Rectal smooth muscle tissue (tissue), 1 donor: ENCODE measurements at regions not wholly inside any gene's neighbourhood (a gene's known extent, or its start where the extent isn't known, plus 50 kb on each side); places are given as distances from the start of the nearest gene placed in this dataset.
"Not testable (repeated sequence)": the region's sequence is repeated elsewhere in the genome, so short reads cannot be mapped to it uniquely, and the experiment has no call there.

Experiments used
- H3K27ac ChIP-seq: one replicate; pipeline ENCODE4 v1.7.0; 2013; ENCODE audit warnings: low read depth, low read length, inconsistent platforms
- H3K27me3 ChIP-seq: one replicate; pipeline ENCODE4 v1.7.0; 2013; ENCODE audit warnings: low read length; ENCODE audit not compliant: control insufficient read depth, insufficient read depth
- H3K36me3 ChIP-seq: one replicate; pipeline ENCODE4 v1.7.0; 2013; ENCODE audit warnings: low read length; ENCODE audit not compliant: control insufficient read depth, insufficient read depth
- H3K4me1 ChIP-seq: one replicate; pipeline ENCODE4 v1.7.0; 2013; ENCODE audit warnings: low read length; ENCODE audit not compliant: control insufficient read depth, insufficient read depth
- H3K4me3 ChIP-seq: one replicate; pipeline ENCODE4 v1.7.0; 2013; ENCODE audit warnings: low read length
- H3K9ac ChIP-seq: one replicate; pipeline ENCODE4 v1.7.0; 2013; ENCODE audit warnings: low read length

GRCh38 chr5:15377573-15378340 is 122.2 kb upstream of the FBXL7 start:
- H3K36me3 ChIP-seq, result no peaks in the 10 kb centered on the region
- no peaks in the 10 kb centered on the region for H3K27me3 ChIP-seq
- no peak overlapping the region for H3K4me3 ChIP-seq
- H3K4me1 ChIP-seq, result no peaks in the 10 kb centered on the region
- no peak overlapping the region for H3K9ac ChIP-seq
- H3K27ac ChIP-seq, result no peak overlapping the region

GRCh38 chr5:15376803-15377202 is 123.2 kb upstream of the FBXL7 start:
- Histone ChIP-seq H3K27ac (no peak overlapping the region), H3K36me3 (no peaks in the 10 kb centered on the region)

GRCh38 chr5:15376088-15376487 is 123.9 kb upstream of the FBXL7 start:
- no peak overlapping the region for H3K9ac ChIP-seq
- no peaks in the 10 kb centered on the region for H3K27me3 ChIP-seq
- H3K36me3 ChIP-seq, result no peaks in the 10 kb centered on the region
- no peak overlapping the region for H3K27ac ChIP-seq
- peaks cover 3% of the 10 kb centered on the region for H3K4me1 ChIP-seq
- no peak overlapping the region for H3K4me3 ChIP-seq

More at GRCh38 chr5:15376803-15377202, 123.2 kb upstream of the FBXL7 start:
- no peaks in the 10 kb centered on the region for H3K27me3 ChIP-seq
- H3K4me3 ChIP-seq, result no peak overlapping the region
- H3K4me1 ChIP-seq, result no peaks in the 10 kb centered on the region
- no peak overlapping the region for H3K9ac ChIP-seq

GRCh38 chr5:15375559-15375958 is 124.4 kb upstream of the FBXL7 start:
- no peak overlapping the region for H3K4me3 ChIP-seq
- no peak overlapping the region for H3K27ac ChIP-seq
- no peaks in the 10 kb centered on the region for H3K27me3 ChIP-seq
- H3K9ac ChIP-seq, result no peak overlapping the region
- H3K36me3 ChIP-seq, result no peaks in the 10 kb centered on the region
- peaks cover 3% of the 10 kb centered on the region for H3K4me1 ChIP-seq

GRCh38 chr5:15374886-15375285 is 125.1 kb upstream of the FBXL7 start:
- Histone ChIP-seq H3K9ac (no peak overlapping the region), H3K27ac (no peak overlapping the region), H3K36me3 (no peaks in the 10 kb centered on the region), H3K4me1 (peaks cover 3% of the 10 kb centered on the region), H3K27me3 (no peaks in the 10 kb centered on the region), H3K4me3 (no peak overlapping the region)

- Histone ChIP-seq H3K27ac (no peak overlapping the region), H3K27me3 (no peaks in the 10 kb centered on the region), H3K9ac (no peak overlapping the region), H3K36me3 (no peaks in the 10 kb centered on the region), H3K4me3 (no peak overlapping the region), H3K4me1 (peaks cover 3% of the 10 kb centered on the region)
Measured at GRCh38 chr5:15373151-15373550, 126.8 kb upstream of the FBXL7 start.

- Histone ChIP-seq H3K4me3 (no peak overlapping the region), H3K27ac (no peak overlapping the region), H3K4me1 (peaks cover 3% of the 10 kb centered on the region), H3K9ac (no peak overlapping the region), H3K27me3 (no peaks in the 10 kb centered on the region), H3K36me3 (no peaks in the 10 kb centered on the region)
Measured at GRCh38 chr5:15371184-15371583, 128.8 kb upstream of the FBXL7 start.

GRCh38 chr5:15368835-15369234 is 131.1 kb upstream of the FBXL7 start:
- Histone ChIP-seq H3K4me1 (peaks cover 3% of the 10 kb centered on the region), H3K4me3 (no peak overlapping the region), H3K27me3 (no peaks in the 10 kb centered on the region), H3K36me3 (no peaks in the 10 kb centered on the region), H3K27ac (no peak overlapping the region), H3K9ac (no peak overlapping the region)

- no peak overlapping the region for H3K27ac ChIP-seq
- no peaks in the 10 kb centered on the region for H3K27me3 ChIP-seq
- peaks cover 3% of the 10 kb centered on the region for H3K4me1 ChIP-seq
- H3K9ac ChIP-seq, result no peak overlapping the region
- no peak overlapping the region for H3K4me3 ChIP-seq
- H3K36me3 ChIP-seq, result no peaks in the 10 kb centered on the region
Measured at GRCh38 chr5:15367489-15367888, 132.5 kb upstream of the FBXL7 start.

- H3K4me3 ChIP-seq, result no peak overlapping the region
- H3K9ac ChIP-seq, result no peak overlapping the region
- no peaks in the 10 kb centered on the region for H3K36me3 ChIP-seq
- peaks cover 3% of the 10 kb centered on the region for H3K4me1 ChIP-seq
- no peak overlapping the region for H3K27ac ChIP-seq
- H3K27me3 ChIP-seq, result no peaks in the 10 kb centered on the region
Measured at GRCh38 chr5:15366676-15367391, 133.1 kb upstream of the FBXL7 start.

GRCh38 chr5:15365070-15365469 is 134.9 kb upstream of the FBXL7 start:
- H3K9ac ChIP-seq, result no peak overlapping the region
- H3K27me3 ChIP-seq, result no peaks in the 10 kb centered on the region
- no peak overlapping the region for H3K4me3 ChIP-seq
- H3K27ac ChIP-seq, result no peak overlapping the region
- no peaks in the 10 kb centered on the region for H3K4me1 ChIP-seq
- H3K36me3 ChIP-seq, result no peaks in the 10 kb centered on the region

- no peaks in the 10 kb centered on the region for H3K36me3 ChIP-seq
- no peaks in the 10 kb centered on the region for H3K27me3 ChIP-seq
- no peak overlapping the region for H3K4me3 ChIP-seq
- H3K4me1 ChIP-seq, result no peaks in the 10 kb centered on the region
- no peak overlapping the region for H3K27ac ChIP-seq
- no peak overlapping the region for H3K9ac ChIP-seq
Measured at GRCh38 chr5:15363601-15364000, 136.4 kb upstream of the FBXL7 start.

GRCh38 chr5:15357092-15357453 is 142.9 kb upstream of the FBXL7 start:
- not testable (repeated sequence) for H3K9ac ChIP-seq, H3K4me1 ChIP-seq, H3K27me3 ChIP-seq, H3K27ac ChIP-seq, H3K4me3 ChIP-seq, H3K36me3 ChIP-seq
